Activated T-cell treated with anti-CD3 and anti-CD28 coated beads for 48 hours (primary cell): ENCODE measurements at regions not wholly inside any gene's neighbourhood (a gene's known extent, or its start where the extent isn't known, plus 50 kb on each side); places are given as distances from the start of the nearest gene placed in this dataset.

Experiments used
- DNase-seq: peaks from one replicate; pipeline ENCODE4 v3.0.0-alpha.2; 2020; ENCODE audit warnings: low read depth

DNA sequence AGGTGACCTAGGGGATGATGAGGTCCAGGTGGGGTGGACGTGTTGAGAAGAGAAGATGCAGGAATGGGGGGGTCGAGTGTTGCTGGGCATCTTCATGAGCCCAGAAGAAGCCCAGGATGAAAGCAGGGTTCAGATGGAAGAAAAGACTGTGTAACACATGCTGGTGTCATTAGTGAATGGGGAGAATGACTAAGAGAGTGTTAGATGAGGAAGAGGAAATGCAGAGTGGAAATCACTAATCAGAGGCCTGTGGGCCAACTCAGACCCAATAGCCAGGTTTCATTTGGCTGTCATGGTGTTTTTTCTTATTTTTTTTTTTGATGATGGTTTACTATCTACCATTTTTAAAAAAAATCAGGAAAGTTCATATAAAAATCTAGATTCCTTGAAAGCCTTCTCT is 180.8 kb upstream of the CAMK1G start:
- DNase-seq, result no peak

DNA sequence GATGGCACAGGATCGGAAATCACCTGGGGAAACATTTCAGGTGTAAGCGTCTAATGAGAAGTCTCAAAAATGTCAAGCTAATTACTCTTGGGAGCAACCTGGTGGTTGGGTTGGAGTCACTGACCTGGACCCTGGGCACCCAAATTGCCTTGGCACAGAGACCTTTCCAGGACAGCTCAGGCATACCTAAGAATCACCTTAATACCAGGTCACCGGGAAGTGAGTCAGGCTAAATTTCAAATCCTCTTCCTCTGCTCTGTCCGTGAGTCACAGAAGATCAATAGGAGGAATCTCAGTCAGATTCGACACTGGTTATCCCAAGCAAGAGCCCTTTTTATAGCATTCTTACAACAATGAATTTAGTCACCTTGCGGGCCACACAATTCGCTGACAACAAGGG is 179.6 kb upstream of the CAMK1G start:
- DNase-seq, result no peak

DNA sequence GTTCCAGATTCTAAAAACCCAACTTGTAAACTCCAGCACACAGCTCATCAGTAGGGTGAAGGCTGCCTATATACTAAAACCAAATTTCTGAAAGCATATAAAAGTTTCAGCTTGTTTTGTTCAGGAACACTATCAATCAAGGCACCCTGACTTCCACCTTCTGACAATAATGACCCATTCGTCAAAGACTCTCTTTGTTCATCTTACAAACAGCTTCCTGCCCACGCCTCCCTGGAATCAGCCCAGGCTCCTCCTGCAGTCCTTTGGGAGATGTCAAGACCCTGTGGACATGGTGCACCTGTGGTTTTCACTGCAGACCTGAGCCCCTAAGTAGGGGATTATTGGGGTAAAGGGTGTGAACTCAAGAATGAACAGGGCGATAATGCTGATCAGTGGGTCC is 178.9 kb upstream of the CAMK1G start:
- DNase-seq, result no peak

DNA sequence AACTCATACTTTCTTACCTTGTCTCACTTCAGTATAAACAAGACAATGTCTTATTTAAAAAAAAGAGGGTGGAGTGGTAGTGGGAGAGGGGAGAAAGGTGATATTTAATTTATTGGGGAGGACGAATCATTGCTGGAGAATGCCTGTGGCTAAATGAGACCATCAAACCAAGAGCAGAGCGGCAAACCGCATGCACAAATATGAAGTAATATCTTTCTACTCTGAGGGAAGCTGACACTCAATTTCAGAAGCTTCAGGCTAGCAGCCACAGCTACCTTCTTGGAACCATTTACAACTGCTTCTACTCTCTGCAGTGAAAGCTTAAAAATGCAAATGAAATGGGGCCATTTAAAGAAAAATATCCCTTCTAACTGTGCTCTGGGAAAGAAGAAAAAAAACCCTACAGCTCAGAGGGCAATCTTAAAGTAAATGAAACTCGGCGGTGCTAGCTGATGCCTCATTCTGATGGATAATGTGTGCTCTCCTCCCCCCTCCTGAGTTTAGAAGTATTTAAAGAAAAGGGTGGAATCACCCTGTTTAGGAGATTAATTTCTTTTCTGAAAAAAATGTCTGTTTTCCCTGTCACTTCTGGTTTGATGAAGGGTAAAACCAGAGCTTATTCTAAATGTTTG is 178.2 kb upstream of the CAMK1G start:
- DNase-seq, result no peak

DNA sequence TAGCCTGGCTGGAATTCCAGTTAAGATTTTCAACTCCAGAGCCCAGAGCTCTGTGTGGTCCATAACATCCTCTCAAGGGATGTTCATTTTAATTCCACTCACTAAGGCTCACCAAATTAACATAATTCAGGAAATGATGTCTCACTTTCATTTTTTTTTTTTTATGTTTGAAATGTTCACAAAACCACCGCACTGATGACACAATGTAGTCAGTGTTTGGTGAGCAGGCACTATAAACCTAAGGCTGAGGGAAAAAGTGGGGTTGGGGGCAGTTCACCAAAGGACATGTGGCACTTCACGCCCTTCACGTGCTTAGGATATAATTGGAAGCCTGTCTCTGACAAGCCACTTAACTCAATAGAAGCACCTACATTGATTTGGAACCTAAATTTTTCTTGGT is 177.3 kb upstream of the CAMK1G start:
- DNase-seq, result no peak

DNA sequence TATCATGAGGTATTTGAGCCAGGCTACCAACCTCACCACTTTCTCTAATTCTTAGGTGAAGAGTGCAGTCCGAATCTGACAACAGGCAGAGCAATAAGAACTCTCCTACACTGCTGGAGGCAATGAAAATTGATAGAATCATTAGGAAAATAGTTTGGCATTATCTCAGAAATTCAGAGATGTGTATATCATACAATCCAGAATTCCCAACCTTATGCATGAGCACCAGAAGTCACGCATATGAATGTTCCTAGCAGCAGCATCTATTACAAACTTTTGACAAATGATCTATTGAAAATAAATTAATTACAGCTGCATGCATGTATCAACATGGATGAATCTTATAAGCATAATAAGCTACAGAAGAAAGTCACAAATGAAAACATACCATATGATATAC is 176.9 kb upstream of the CAMK1G start:
- DNase-seq, result no peak

DNA sequence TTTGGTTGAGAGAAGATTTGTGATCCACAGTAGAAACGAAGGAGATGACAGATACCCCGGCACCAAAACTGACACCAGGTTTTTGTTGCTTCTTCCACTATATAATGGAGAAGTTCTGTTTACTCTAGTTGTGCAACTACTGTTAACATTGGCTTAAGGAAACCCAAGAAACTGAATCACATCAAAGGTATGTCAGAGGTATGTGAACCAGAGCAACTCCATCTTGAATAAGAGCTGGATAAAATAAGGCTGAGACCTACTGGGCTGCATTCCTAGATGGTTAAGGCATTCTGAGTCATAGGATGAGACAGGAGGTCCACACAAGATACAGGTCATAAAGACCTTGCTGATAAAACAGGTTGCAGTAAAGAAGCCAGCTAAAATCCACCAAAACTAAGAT is 173.7 kb upstream of the CAMK1G start:
- DNase-seq, result no peak

DNA sequence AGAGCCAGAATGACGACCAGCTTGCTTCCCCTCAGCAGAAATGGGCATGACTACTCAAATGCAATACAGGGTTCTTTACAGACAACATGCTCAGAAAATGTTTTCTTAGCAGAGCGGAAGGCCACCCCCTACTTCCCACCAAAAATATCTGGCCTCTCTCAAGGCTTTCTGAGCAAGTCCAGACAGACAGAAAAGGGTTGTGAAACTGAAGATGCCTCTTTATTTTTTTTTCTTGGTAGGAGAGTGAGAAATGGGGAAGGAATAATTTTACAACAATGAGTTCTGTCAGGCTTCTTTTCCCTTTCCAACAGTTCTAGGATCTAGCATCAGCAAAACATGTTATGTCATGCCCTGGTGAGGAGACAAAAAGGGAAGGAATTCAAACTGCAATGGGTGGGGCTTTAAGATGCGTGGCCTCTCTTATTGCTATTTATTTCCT is 172.0 kb upstream of the CAMK1G start:
- DNase-seq, result no peak

DNA sequence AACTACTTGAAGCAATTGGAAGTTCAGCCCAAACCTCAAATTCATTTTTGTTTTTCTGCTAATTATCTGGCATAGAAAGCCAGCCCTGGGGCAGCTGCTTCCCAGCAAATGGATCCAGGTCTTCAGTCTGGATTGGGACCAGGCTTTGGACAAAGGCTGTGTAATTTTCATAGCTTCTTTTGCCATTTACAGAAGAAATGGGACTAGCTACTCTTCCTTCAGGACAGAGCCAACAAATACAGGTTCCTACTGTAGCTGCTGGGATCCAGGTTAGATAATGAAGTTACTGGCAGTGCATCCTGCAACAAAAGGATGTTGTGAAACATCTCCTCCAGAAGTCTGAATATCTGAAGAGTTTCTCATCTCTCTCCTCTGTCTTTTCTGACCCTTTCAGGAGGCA is 171.5 kb upstream of the CAMK1G start:
- no peak for DNase-seq

DNA sequence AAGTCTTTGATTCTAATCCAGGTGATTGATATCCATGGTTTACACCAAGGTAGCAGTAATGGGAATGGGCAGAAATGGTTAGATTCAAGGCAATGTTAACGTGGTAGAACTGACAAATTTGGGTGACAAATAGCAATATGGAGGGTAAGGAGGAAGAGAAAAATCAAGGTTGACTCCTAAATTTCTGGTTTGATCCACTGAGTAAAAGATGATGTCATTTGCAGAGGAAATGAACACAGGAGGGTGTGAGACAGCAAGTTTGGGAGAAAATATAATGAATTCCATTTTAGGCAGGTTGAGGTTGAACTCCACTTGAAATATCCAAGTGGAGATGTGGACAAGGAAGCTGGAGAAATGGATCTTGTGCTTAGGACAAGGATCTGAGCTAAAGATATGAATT is 170.9 kb upstream of the CAMK1G start:
- DNase-seq, result no peak

DNA sequence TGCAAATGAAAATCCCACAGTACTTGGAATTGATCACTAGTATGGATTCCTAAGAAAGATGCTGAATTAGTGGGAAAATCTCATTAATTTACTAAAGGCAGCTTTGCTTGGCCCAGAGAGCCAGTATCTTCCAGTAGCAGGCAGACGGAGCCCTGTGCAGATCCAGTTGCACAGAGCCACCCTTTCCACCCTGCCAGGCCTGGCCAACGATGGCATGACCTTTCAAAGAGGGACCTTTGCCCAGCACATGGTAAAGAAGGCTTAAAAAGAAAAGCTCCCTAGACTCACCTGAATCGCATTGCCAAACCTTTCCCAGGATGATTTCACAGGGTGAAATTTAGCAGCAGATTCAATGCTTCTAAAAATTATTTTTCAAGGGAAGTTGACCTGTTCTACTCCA is 170.5 kb upstream of the CAMK1G start:
- DNase-seq, result no peak

DNA sequence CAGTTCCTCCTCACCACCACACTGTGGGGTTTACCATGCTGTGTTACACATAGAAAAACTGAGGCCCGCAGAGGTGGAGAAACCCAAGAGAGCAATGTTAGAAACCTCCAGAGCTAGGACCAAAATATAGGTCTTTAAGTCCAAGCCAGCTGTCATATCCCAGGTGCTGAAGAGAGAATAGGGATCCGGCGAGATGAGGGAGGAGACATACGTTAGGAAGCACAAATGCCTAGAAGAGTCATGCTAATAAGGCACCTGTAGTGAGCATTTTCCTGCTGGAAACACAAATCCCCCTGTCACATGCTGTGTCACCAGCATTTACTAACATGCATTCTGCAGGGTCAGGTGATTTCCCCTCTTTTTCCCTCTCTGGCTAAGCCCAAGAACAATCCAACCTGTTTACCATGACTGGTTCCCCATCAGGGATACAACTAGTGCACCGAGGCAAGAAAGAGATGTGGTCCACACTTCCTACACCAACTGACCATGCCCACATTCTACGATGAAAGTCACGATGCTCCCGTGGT is 168.6 kb upstream of the CAMK1G start:
- no peak for DNase-seq

DNA sequence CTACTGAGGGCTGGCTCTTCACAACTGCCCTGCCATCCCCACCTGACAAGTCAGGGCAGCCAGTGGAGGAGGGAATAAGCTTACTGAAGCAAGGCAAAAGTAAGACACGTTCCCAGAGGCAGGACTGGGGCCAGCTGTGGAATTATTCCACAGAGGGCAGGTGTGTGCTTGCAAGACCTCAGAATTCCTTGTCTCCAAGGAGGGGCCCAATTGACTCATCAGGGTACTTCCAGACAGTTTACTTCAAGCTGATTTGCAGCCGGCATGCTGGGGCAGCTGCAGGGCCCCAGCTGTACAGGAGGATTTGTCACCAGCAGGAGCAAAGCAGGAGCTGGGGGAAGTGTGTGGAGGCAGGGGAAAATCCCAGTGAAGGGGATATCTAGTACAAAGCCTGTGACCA is 167.5 kb upstream of the CAMK1G start:
- DNase-seq, result no peak

DNA sequence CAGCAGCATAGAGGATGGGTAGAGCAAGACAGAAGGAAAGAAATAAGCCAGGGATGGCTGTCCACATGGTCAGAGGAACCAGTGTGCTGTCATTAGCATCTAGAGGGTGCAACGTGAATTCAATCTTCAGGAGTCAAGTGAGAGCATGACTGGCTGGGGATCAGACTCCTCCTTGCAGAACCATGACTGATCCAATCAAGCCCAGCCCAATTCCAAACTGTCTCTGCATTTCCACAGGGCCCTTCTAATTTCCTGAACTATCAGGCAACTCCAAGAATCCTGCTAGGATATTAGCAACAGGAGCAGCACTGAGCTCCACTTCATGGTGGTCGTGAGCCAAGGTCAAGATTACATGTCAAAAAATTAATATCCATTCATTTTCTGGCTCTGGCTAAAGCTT is 166.8 kb upstream of the CAMK1G start:
- no peak for DNase-seq

DNA sequence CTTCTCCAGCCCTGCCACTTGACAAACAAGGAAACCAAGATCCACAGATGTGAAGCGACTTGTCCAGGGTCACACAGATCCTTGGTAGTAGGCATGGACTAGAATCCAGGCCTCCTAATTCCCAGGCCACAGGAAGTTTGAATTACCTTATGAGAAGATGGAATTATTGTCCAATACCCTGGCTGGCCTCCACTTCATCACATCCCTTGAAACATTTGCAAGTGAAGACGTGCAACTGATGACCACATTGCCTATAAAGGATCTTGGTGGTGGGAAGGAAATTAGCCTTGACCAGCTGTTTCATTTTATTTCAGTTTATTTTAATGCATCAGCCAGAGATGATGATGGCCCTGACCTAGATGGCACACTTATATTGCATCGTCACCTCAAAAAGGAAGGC is 165.8 kb upstream of the CAMK1G start:
- no peak for DNase-seq

DNA sequence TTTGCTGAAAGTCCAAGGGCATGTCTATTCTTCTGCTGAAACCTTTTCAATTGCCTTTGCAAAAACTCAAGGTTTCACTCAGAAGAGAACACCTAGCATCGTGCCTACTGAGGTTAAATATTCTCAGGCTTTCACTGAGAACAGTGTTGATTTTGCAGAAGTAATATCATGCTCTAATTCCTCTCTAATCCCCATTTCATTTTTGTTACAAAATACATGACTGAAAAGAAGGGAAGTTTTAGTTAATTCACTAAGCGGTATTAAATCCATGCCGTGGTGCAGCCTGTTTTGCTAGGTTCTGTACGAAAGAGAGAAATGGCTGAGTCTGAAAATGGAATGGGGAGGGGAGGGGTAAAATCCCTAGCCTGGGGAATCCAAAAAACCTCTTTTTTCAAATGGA is 163.2 kb upstream of the CAMK1G start:
- DNase-seq, result no peak

DNA sequence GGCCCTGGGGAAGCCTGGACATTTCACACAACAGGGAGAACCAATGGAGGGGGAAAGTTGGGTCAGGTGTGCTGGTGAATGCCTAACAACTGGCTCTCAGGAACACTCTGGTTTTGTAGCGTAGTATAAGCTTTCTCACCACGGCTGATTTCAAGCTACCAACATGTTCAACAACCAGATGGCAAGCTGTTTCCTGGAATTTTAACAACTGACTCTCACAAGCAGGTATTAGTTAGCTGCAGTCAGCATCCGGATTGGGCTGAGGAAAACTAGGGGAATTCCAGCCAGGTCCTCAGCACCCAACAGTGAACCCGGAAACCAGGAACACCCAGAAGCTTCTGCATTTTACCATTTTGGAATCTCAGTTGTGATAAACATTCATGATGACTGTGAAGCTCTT is 162.3 kb upstream of the CAMK1G start:
- no peak for DNase-seq

DNA sequence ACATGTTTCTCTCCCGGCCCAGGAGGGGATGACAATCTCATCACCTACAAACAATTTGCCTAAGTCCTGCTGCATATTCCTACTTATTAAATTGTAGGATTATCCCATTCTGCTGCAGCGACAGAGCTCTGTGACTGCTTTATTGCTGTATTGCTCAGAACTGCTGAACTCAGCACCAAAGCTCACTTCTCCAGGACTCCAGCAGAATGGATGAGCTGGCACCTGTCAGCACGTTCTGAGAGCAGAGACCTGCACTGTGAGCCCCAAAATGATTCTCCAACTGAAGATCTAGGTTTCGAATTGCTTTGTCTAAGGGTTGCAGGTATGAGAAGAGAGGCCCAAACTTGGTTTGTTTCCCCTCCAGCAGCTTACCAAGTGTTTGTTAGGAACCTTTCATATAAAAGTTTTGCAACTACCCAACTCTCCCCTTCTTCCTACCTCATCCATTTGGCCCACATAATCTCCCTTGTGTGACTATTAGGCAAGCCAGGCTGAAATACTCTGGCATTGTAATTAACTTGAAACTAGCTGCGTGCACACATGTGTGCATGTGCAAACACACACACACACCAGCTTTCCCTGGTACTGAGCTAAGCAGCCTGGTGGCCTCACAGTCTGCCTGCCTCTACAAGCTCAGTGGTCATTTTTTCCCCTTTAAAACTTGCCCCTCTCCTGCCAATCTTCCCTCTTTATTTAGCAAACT is 161.4 kb upstream of the CAMK1G start:
- no peak for DNase-seq

DNA sequence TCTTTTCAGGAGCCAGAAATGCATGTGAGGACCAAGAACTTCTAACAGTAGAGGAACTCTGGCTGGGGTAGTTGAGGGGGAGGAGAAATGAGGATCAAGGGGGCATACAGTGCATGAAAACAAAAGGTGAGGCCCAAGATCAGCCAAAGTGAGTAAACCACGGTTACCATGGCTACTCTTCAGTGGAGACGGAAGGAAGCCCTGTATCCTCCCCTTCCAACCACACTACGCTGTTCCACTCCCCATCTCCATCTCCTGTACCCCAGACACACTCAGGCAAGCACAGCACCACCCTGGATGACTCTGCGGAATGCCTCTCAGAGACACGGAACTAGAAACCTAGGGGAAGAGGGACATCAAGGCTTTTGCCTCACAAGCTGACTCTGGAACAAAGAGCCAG is 157.6 kb upstream of the CAMK1G start:
- DNase-seq, result no peak

DNA sequence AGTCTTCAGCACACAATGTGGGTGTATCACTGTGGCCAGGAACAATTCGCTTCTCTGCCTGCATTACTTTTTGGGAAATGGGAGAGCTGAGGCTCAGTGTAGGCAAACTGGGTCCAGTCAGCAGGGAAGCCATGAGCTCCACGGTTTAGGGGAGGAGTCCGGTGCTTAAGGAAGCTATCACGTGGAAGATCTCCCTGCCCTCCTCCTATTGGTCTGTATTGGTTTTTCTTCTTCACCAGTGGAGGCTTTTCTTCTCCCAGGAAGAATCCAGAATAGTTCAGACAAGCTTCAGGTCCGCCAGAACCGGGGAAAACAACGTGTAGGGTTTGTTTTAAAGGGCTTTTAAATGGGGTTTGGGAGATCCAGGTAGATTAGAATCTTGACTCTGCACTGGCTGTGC is 156.2 kb upstream of the CAMK1G start:
- DNase-seq, result no peak

DNA sequence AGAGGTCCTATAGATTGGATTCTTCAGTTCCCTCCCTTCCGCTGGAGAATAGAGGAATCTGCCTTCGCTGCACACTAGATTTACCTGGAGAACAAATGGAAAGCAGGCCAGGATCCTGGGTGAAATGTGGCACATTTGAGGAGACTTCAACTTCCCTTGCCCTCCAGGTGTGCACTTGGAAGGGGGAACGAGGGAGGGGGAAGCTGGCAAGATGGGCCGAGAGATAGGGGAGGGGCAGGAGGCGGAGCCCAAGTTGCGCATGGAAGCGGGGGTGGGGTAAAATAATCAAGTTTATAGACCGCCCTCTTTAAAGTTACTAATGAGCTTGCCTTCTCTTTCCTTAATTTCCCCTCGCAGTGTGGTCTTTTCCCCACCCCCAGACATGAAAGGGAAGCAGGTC is 155.7 kb upstream of the CAMK1G start:
- no peak for DNase-seq

DNA sequence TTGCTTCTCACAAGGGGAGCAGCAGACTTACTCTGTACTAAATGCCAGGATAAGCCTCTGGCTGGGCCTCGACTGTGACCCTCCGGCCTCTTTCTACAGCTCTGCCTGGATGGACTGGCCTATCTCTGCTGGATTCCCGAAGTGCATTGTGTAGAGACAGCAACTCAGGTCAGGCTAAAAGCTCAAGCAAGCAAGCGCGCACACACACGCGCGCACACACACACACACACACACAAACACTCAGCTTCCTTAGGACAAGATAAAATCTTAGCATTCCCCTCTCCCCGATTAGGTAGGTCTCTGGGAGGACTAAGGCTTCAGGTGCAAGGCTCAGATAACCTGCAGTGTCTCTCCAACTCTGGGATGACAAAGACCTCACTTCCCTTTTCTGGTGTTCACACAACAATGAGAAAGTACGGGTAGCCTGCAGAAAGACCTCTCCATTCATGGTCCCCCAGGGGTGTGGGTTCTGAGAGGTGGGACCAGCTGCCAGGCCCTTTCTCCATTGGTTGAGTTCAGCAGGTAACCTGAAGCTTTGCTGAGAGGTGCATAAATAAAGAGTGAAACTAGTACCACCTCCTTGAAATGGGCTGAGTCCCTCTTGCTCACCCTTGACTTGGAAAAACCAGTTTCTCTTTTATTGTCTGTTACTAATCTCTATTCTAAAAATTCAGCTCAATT is 155.1 kb upstream of the CAMK1G start:
- DNase-seq, result no peak

DNA sequence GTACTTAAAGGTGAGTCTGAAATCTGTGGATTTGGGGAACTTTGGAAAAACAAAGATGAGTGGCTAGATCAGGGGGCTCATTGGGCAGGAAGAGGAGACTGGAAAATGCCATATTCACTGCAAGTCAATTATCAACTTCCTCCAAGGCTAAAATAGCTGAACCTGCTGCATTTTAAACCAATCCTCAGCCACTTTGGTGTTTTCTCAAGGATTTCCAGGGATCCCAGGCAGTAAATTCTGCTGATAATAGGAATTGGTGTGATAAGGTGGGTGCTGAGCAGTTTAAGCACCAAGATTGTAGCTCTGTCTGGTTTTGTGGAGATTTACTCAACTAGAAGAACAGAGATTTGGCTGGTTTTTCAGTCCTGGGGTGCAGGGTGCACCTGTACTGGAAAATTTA is 153.9 kb upstream of the CAMK1G start:
- DNase-seq, result no peak
